ENCODE measurements at regions not wholly inside any gene's neighbourhood (a gene's known extent, or its start where the extent isn't known, plus 50 kb on each side); places are given as distances from the start of the nearest gene placed in this dataset.

GRCh38 chr10:109737626-109738025 lies 185.7 kb downstream of the XPNPEP1 start:
- Histone ChIP-seq H3K4me3 (ENCODE audit: low read depth in 1 of 3, low read length in 3 of 3) (no peak overlapping the region), H3K27ac (ENCODE audit: low read depth in 1 of 2, low read length in 2 of 2) (no peak overlapping the region), H3K4me1 (ENCODE audit: control insufficient read depth in 4 of 4, insufficient read depth in 4 of 4, low read length in 3 of 4) (no peaks in the 10 kb centered on the region), H3K9ac (ENCODE audit: low read depth in 1 of 2, low read length in 2 of 2) (no peak overlapping the region), H3K9me3 (ENCODE audit: control insufficient read depth in 4 of 4, low read length in 3 of 4) (no peaks in the 10 kb centered on the region), H3K36me3 (ENCODE audit: control insufficient read depth in 4 of 4, insufficient read depth in 3 of 4, low read depth in 1 of 4, low read length in 3 of 4) (no peaks in the 10 kb centered on the region), H3K27me3 (ENCODE audit: control insufficient read depth in 4 of 4, insufficient read depth in 4 of 4, low read length in 3 of 4) (no peaks in the 10 kb centered on the region)
- no peak for DNase-seq (ENCODE audit: low spot score)
- 87% methylated on average over 5 of the region's 5 CpGs for WGBS
- no peak for TF ChIP-seq HNF4A (conservative IDR thresholded peaks at IDR 0.05)
- TF ChIP-seq HNF4G (IDR thresholded peaks at IDR 0.05): no peak
- no peak for TF ChIP-seq TAF1 (conservative IDR thresholded peaks at IDR 0.05)
- no peak for TF ChIP-seq MAX (IDR thresholded peaks at IDR 0.05)
- TF ChIP-seq ZBTB33 (IDR thresholded peaks at IDR 0.05): no peak
- no peak for TF ChIP-seq REST (IDR thresholded peaks at IDR 0.05)
- TF ChIP-seq GABPA (IDR thresholded peaks at IDR 0.05 in 1 of 2, conservative IDR thresholded peaks at IDR 0.05 in 1 of 2): no peak
- no peak for TF ChIP-seq YY1 (IDR thresholded peaks at IDR 0.05)
- TF ChIP-seq CTCF (IDR thresholded peaks at IDR 0.05; ENCODE audit: low read depth, low read length, missing input control): no peak
- TF ChIP-seq FOXA2 (IDR thresholded peaks at IDR 0.05): no peak
- TF ChIP-seq RAD21 (IDR thresholded peaks at IDR 0.05): no peak
- no peak for TF ChIP-seq NR2F2 (IDR thresholded peaks at IDR 0.05)
- TF ChIP-seq RXRA (IDR thresholded peaks at IDR 0.05): no peak
- TF ChIP-seq ATF3 (IDR thresholded peaks at IDR 0.05): no peak
- TF ChIP-seq SP1 (IDR thresholded peaks at IDR 0.05): no peak
- TF ChIP-seq EGR1 (IDR thresholded peaks at IDR 0.05; ENCODE audit: low read depth in 2 of 2): no peak
- no peak for TF ChIP-seq FOXA1 (IDR thresholded peaks at IDR 0.05)

- no peaks in the 10 kb centered on the region for H3K4me1 ChIP-seq (ENCODE audit: control insufficient read depth in 4 of 4, insufficient read depth in 4 of 4, low read length in 3 of 4)
- no peaks in the 10 kb centered on the region for H3K27me3 ChIP-seq (ENCODE audit: control insufficient read depth in 4 of 4, insufficient read depth in 4 of 4, low read length in 3 of 4)
- H3K9me3 ChIP-seq (ENCODE audit: control insufficient read depth in 4 of 4, low read length in 3 of 4): no peaks in the 10 kb centered on the region
- 78% methylated on average over 4 of the region's 4 CpGs for WGBS
- H3K9ac ChIP-seq (ENCODE audit: low read depth in 1 of 2, low read length in 2 of 2): no peak overlapping the region
- no peak overlapping the region for H3K27ac ChIP-seq (ENCODE audit: low read depth in 1 of 2, low read length in 2 of 2)
- H3K36me3 ChIP-seq (ENCODE audit: control insufficient read depth in 4 of 4, insufficient read depth in 3 of 4, low read depth in 1 of 4, low read length in 3 of 4): no peaks in the 10 kb centered on the region
- no peak for DNase-seq (ENCODE audit: low spot score)
- H3K4me3 ChIP-seq (ENCODE audit: low read depth in 1 of 3, low read length in 3 of 3): no peak overlapping the region
- TF ChIP-seq YY1 (IDR thresholded peaks at IDR 0.05) (no peak), GABPA (IDR thresholded peaks at IDR 0.05 in 1 of 2, conservative IDR thresholded peaks at IDR 0.05 in 1 of 2) (no peak), HNF4A (conservative IDR thresholded peaks at IDR 0.05) (no peak), ATF3 (IDR thresholded peaks at IDR 0.05) (no peak), ZBTB33 (IDR thresholded peaks at IDR 0.05) (no peak), REST (IDR thresholded peaks at IDR 0.05) (no peak), FOXA2 (IDR thresholded peaks at IDR 0.05) (no peak), JUND (IDR thresholded peaks at IDR 0.05) (no peak), HNF4G (IDR thresholded peaks at IDR 0.05) (no peak), RAD21 (IDR thresholded peaks at IDR 0.05) (no peak), FOXA1 (IDR thresholded peaks at IDR 0.05) (no peak), SP1 (IDR thresholded peaks at IDR 0.05) (no peak), EGR1 (IDR thresholded peaks at IDR 0.05; ENCODE audit: low read depth in 2 of 2) (no peak), TAF1 (conservative IDR thresholded peaks at IDR 0.05) (no peak)
These were observed 186.3 kb downstream of the XPNPEP1 start for GRCh38 chr10:109737009-109737408.

All from liver (tissue), 8 donors.